WTC11 (cell line): ENCODE measurements at regions not wholly inside any gene's neighbourhood (a gene's known extent, or its start where the extent isn't known, plus 50 kb on each side); places are given as distances from the start of the nearest gene placed in this dataset.

Source experiments
- ATAC-seq: fragments of 200-7000 bp; cut with Tn5 transposase; 2 replicates; pipeline ENCODE4 v1.10.0; 2021; ENCODE audit warnings: mild to moderate bottlenecking, moderate library complexity
- CTCF ChIA-PET: fragments of 300-600 bp; sonication (Branson Sonifier 250); formaldehyde crosslinking; loops from one replicate; lab custom pipeline; 2021; ENCODE audit warnings: antibody characterized with exemption; lab: Charles Lee
- POLR2A ChIA-PET: fragments of 350-600 bp; sonication (Branson Sonifier 250); formaldehyde crosslinking; loops from one replicate; lab custom pipeline; 2021; ENCODE audit warnings: antibody characterized with exemption; lab: Charles Lee
- DNase-seq: peaks from one replicate; pipeline ENCODE4 v3.0.0; 2021; ENCODE audit warnings: low spot score
- H3K27ac Mint-ChIP-seq: 2 replicates; pipeline ENCODE4 v1.8.0; 2021; ENCODE audit warnings: mixed read lengths
- H3K27me3 Mint-ChIP-seq: 2 replicates; pipeline ENCODE4 v1.8.0; 2021; ENCODE audit warnings: low read depth, mild to moderate bottlenecking, moderate library complexity, mixed read lengths
- H3K36me3 Mint-ChIP-seq: 2 replicates; pipeline ENCODE4 v1.8.0; 2021; ENCODE audit warnings: mixed read lengths
- H3K4me1 Mint-ChIP-seq: 2 replicates; pipeline ENCODE4 v1.8.0; 2022; ENCODE audit warnings: mixed read lengths
- H3K4me3 Mint-ChIP-seq: 2 replicates; pipeline ENCODE4 v1.8.0; 2021; ENCODE audit warnings: mild to moderate bottlenecking, moderate library complexity, mixed read lengths
- H3K9me3 Mint-ChIP-seq: 2 replicates; pipeline ENCODE4 v1.8.0; 2021; ENCODE audit warnings: mixed read lengths
- ATF1 ChIP-seq: sonication (generic); formaldehyde crosslinking; IDR thresholded peaks from 2 replicates; pipeline ENCODE4 v1.8.1; 2023; ENCODE audit warnings: mild to moderate bottlenecking, moderate library complexity, missing genetic modification reagents
- ATF3 ChIP-seq: sonication (generic); formaldehyde crosslinking; conservative IDR thresholded peaks from 2 replicates; pipeline ENCODE4 v1.8.1; 2022; ENCODE audit warnings: mild to moderate bottlenecking, missing genetic modification reagents
- E2F5 ChIP-seq: sonication (generic); formaldehyde crosslinking; IDR thresholded peaks from 2 replicates; pipeline ENCODE4 v1.8.1; 2022; ENCODE audit warnings: mild to moderate bottlenecking, moderate library complexity, missing genetic modification reagents
- FOXP1 ChIP-seq: sonication (generic); formaldehyde crosslinking; IDR thresholded peaks from 2 replicates; pipeline ENCODE4 v1.8.0; 2022; ENCODE audit warnings: missing genetic modification reagents, mild to moderate bottlenecking, moderate library complexity, borderline replicate concordance
- KAT7 ChIP-seq: sonication (generic); formaldehyde crosslinking; IDR thresholded peaks from 2 replicates; pipeline ENCODE4 v1.8.1; 2023; ENCODE audit warnings: missing genetic modification reagents, mild to moderate bottlenecking, borderline replicate concordance
- NFE2L1 ChIP-seq: sonication (generic); formaldehyde crosslinking; IDR thresholded peaks from 2 replicates; pipeline ENCODE4 v1.8.1; 2023; ENCODE audit warnings: missing genetic modification reagents
- PREB ChIP-seq: sonication (generic); formaldehyde crosslinking; IDR thresholded peaks from 2 replicates; pipeline ENCODE4 v1.8.1; 2022; ENCODE audit warnings: mild to moderate bottlenecking, missing genetic modification reagents, moderate library complexity, borderline replicate concordance
- PRRX2 ChIP-seq: fragments of 250-450 bp; sonication (Bioruptor Pico); IDR thresholded peaks from 2 replicates; pipeline ENCODE4 v1.8.0; 2021; ENCODE audit warnings: mild to moderate bottlenecking
- TEAD1 ChIP-seq: sonication (generic); formaldehyde crosslinking; IDR thresholded peaks from 2 replicates; pipeline ENCODE4 v1.8.0; 2022; ENCODE audit warnings: mild to moderate bottlenecking, missing genetic modification reagents
- ZNF317 ChIP-seq: sonication (generic); formaldehyde crosslinking; IDR thresholded peaks from 2 replicates; pipeline ENCODE4 v1.8.1; 2023; ENCODE audit warnings: low read depth, mild to moderate bottlenecking, moderate library complexity, missing genetic modification reagents, borderline replicate concordance
- ZNF423 ChIP-seq: fragments of 250-450 bp; sonication (Bioruptor Pico); IDR thresholded peaks from 2 replicates; pipeline ENCODE4 v2.1.2; 2022; ENCODE audit warnings: mild to moderate bottlenecking, moderate library complexity
- ZNF425 ChIP-seq: fragments of 250-450 bp; sonication (Bioruptor Pico); conservative IDR thresholded peaks from 2 replicates; pipeline ENCODE4 v1.9.0; 2021; ENCODE audit warnings: mild to moderate bottlenecking
- ZNF532 ChIP-seq: fragments of 250-450 bp; sonication (Bioruptor Pico); IDR thresholded peaks from 2 replicates; pipeline ENCODE4 v1.9.0; 2021; ENCODE audit warnings: mild to moderate bottlenecking, borderline replicate concordance
- TF ChIP-seq, protein P1 (sequence below): sonication (generic); formaldehyde crosslinking; IDR thresholded peaks from 2 replicates; pipeline ENCODE4 v1.8.1; 2022; ENCODE audit warnings: low read depth, mild to moderate bottlenecking, moderate library complexity, missing genetic modification reagents, borderline replicate concordance
- TF ChIP-seq, protein P2 (sequence below): sonication (generic); formaldehyde crosslinking; conservative IDR thresholded peaks from 2 replicates; pipeline ENCODE4 v1.8.1; 2023; ENCODE audit warnings: mild to moderate bottlenecking, low read depth, missing genetic modification reagents, moderate library complexity
- TF ChIP-seq, protein P3 (sequence below): sonication (generic); formaldehyde crosslinking; IDR thresholded peaks from 2 replicates; pipeline ENCODE4 v1.8.0; 2023; ENCODE audit warnings: missing genetic modification reagents, mild to moderate bottlenecking, borderline replicate concordance

DNA sequence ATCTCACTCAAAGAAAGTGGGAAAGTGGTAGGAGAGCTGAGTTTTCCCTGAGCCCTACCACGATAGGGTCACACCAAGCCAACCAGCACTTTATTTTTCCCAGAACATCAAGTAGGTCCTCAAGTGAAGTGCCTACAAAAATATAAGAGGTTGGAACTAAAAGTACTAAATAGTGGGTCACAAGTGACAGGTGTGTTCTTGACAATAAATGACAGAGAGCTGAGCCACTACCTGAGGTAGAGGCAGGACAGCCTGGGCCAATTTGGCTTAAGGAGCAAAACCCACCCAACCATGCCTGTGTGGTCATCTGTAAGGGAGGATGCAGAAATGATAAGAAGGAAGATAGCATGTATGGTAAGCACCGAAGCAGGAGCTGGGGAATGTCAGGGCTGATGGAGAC, 154.8 kb upstream of the SSTR4 start:
- no peaks in the 10 kb centered on the region for H3K9me3 Mint-ChIP-seq
- CTCF ChIA-PET, result interaction anchor here (1.3 to 1.9 kb wide), 2 partner anchors 28 to 189 kb away, joined by 3 to 5 read pairs; no protein-coding TSS in a partner anchor
- no peaks in the 10 kb centered on the region for H3K4me1 Mint-ChIP-seq
- H3K27me3 Mint-ChIP-seq, result peaks cover 7% of the 10 kb centered on the region
- H3K27ac Mint-ChIP-seq, result no peak overlapping the region
- ATAC-seq (no peak), DNase-seq (no peak)
- POLR2A ChIA-PET, result no interaction called here
- no peak for TF ChIP-seq TEAD1
- TF ChIP-seq KAT7, result no peak
- no peak for TF ChIP-seq ZNF423 (CRISPR knock-in tag)
- H3K4me3 Mint-ChIP-seq, result no peak overlapping the region
- no peaks in the 10 kb centered on the region for H3K36me3 Mint-ChIP-seq

DNA sequence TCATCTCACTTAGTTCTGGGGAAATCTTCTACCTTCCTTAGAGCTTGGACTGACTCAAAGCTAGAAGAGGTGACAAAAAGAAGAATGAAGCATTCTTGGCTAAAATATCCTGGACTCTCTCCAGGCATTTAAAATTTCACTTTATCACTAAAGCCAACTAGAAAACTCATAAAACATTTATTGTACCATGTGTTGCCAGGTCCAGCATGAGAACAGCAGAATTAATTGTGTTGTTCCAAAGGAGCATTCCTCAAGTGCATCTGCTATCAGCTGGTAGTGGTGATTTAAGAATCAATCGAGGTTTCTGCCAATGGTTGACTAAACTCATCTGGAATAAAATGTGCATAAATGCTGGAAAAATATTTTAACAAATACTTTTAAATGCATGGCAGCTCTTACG, 147.3 kb upstream of the SSTR4 start:
- TF ChIP-seq, protein P1, sequence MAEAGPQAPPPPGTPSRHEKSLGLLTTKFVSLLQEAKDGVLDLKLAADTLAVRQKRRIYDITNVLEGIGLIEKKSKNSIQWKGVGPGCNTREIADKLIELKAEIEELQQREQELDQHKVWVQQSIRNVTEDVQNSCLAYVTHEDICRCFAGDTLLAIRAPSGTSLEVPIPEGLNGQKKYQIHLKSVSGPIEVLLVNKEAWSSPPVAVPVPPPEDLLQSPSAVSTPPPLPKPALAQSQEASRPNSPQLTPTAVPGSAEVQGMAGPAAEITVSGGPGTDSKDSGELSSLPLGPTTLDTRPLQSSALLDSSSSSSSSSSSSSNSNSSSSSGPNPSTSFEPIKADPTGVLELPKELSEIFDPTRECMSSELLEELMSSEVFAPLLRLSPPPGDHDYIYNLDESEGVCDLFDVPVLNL (CRISPR knock-in tag), result no peak
- TF ChIP-seq, protein P2, sequence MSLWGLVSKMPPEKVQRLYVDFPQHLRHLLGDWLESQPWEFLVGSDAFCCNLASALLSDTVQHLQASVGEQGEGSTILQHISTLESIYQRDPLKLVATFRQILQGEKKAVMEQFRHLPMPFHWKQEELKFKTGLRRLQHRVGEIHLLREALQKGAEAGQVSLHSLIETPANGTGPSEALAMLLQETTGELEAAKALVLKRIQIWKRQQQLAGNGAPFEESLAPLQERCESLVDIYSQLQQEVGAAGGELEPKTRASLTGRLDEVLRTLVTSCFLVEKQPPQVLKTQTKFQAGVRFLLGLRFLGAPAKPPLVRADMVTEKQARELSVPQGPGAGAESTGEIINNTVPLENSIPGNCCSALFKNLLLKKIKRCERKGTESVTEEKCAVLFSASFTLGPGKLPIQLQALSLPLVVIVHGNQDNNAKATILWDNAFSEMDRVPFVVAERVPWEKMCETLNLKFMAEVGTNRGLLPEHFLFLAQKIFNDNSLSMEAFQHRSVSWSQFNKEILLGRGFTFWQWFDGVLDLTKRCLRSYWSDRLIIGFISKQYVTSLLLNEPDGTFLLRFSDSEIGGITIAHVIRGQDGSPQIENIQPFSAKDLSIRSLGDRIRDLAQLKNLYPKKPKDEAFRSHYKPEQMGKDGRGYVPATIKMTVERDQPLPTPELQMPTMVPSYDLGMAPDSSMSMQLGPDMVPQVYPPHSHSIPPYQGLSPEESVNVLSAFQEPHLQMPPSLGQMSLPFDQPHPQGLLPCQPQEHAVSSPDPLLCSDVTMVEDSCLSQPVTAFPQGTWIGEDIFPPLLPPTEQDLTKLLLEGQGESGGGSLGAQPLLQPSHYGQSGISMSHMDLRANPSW (CRISPR knock-in tag), result no peak
- TF ChIP-seq NFE2L1 (CRISPR knock-in tag) (no peak), ZNF317 (no peak), PREB (no peak), PRRX2 (no peak), ATF3 (CRISPR knock-in tag) (no peak), E2F5 (CRISPR knock-in tag) (no peak), ZNF532 (CRISPR knock-in tag) (no peak), ZNF425 (CRISPR knock-in tag) (no peak), KAT7 (no peak), FOXP1 (no peak), ATF1 (no peak)
- TF ChIP-seq, protein P3, sequence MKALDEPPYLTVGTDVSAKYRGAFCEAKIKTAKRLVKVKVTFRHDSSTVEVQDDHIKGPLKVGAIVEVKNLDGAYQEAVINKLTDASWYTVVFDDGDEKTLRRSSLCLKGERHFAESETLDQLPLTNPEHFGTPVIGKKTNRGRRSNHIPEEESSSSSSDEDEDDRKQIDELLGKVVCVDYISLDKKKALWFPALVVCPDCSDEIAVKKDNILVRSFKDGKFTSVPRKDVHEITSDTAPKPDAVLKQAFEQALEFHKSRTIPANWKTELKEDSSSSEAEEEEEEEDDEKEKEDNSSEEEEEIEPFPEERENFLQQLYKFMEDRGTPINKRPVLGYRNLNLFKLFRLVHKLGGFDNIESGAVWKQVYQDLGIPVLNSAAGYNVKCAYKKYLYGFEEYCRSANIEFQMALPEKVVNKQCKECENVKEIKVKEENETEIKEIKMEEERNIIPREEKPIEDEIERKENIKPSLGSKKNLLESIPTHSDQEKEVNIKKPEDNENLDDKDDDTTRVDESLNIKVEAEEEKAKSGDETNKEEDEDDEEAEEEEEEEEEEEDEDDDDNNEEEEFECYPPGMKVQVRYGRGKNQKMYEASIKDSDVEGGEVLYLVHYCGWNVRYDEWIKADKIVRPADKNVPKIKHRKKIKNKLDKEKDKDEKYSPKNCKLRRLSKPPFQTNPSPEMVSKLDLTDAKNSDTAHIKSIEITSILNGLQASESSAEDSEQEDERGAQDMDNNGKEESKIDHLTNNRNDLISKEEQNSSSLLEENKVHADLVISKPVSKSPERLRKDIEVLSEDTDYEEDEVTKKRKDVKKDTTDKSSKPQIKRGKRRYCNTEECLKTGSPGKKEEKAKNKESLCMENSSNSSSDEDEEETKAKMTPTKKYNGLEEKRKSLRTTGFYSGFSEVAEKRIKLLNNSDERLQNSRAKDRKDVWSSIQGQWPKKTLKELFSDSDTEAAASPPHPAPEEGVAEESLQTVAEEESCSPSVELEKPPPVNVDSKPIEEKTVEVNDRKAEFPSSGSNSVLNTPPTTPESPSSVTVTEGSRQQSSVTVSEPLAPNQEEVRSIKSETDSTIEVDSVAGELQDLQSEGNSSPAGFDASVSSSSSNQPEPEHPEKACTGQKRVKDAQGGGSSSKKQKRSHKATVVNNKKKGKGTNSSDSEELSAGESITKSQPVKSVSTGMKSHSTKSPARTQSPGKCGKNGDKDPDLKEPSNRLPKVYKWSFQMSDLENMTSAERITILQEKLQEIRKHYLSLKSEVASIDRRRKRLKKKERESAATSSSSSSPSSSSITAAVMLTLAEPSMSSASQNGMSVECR (CRISPR knock-in tag), result no peak
- no peaks in the 10 kb centered on the region for H3K4me1 Mint-ChIP-seq
- H3K27ac Mint-ChIP-seq, result no peak overlapping the region
- no peak overlapping the region for H3K4me3 Mint-ChIP-seq
- ChIA-PET CTCF (no interaction called here), POLR2A (no interaction called here)
- H3K36me3 Mint-ChIP-seq, result no peaks in the 10 kb centered on the region
- H3K9me3 Mint-ChIP-seq, result peaks cover 6% of the 10 kb centered on the region
- H3K27me3 Mint-ChIP-seq, result peaks cover 10% of the 10 kb centered on the region
- ATAC-seq (no peak), DNase-seq (no peak)
